Natural killer cell (primary cell): ENCODE measurements at regions not wholly inside any gene's neighbourhood (a gene's known extent, or its start where the extent isn't known, plus 50 kb on each side); places are given as distances from the start of the nearest gene placed in this dataset.

ENCODE experiments used
- ATAC-seq, 3 donors: fragments of 150-1000 bp in 2 of 3; fragments of 200-7000 bp in 1 of 3; cut with Tn5 transposase; 1 replicate in 1 of 3; 2 replicates in 2 of 3; pipeline ENCODE4 v1.10.0; 2021; ENCODE audit warnings: mild to moderate bottlenecking in 2 of 3, moderate library complexity in 2 of 3
- DNase-seq, 2 donors: peaks; one replicate each; pipeline versions ENCODE4 v3.0.0 to v3.0.0-alpha.2; 2013 to 2021; ENCODE audit warnings: mixed read lengths in 1 of 2
- H3K27ac ChIP-seq: one replicate; pipeline ENCODE4 v1.5.1; 2013; ENCODE audit warnings: mild to moderate bottlenecking, low read length
- H3K27me3 ChIP-seq: one replicate; pipeline ENCODE4 v1.6.1; 2013; ENCODE audit warnings: low read length; ENCODE audit not compliant: control insufficient read depth, insufficient read depth
- H3K36me3 ChIP-seq: one replicate; pipeline ENCODE4 v1.6.1; 2013; ENCODE audit warnings: low read length; ENCODE audit not compliant: control insufficient read depth, insufficient read depth
- H3K4me1 ChIP-seq: one replicate; pipeline ENCODE4 v1.6.1; 2013; ENCODE audit warnings: low read length; ENCODE audit not compliant: control insufficient read depth, insufficient read depth
- H3K4me3 ChIP-seq: one replicate; pipeline ENCODE4 v1.5.1; 2013; ENCODE audit warnings: low read length
- H3K9me3 ChIP-seq: one replicate; pipeline ENCODE4 v1.6.1; 2013; ENCODE audit warnings: low read length; ENCODE audit not compliant: control insufficient read depth, insufficient read depth
- H3K27ac Mint-ChIP-seq, 2 donors: one replicate each; pipeline ENCODE4 v1.8.0; 2022; ENCODE audit warnings: mild to moderate bottlenecking in 2 of 2, mixed read lengths in 2 of 2, moderate library complexity in 1 of 2
- H3K27me3 Mint-ChIP-seq, 2 donors: one replicate each; pipeline ENCODE4 v1.8.0; 2022; ENCODE audit warnings: low read depth in 2 of 2, mixed read lengths in 2 of 2
- H3K36me3 Mint-ChIP-seq: one replicate; pipeline ENCODE4 v1.8.0; 2022; ENCODE audit warnings: mixed read lengths
- H3K4me1 Mint-ChIP-seq, 2 donors: one replicate each; pipeline ENCODE4 v1.8.0; 2022; ENCODE audit warnings: mixed read lengths in 2 of 2
- H3K4me3 Mint-ChIP-seq: one replicate; pipeline ENCODE4 v1.8.0; 2022; ENCODE audit warnings: mild to moderate bottlenecking, moderate library complexity, mixed read lengths
- H3K9me3 Mint-ChIP-seq, 2 donors: one replicate each; pipeline ENCODE4 v1.8.0; 2022; ENCODE audit warnings: mixed read lengths in 2 of 2
- WGBS: methylation state at CpG from one replicate; pipeline ENCODE4 v1.1.7; 2013; ENCODE audit warnings: missing lambda C conversion rate; ENCODE audit not compliant: insufficient coverage; 5-methylcytosine and 5-hydroxymethylcytosine counted together
- intact Hi-C: fragments of 100-400 bp; cut with micrococcal nuclease; formaldehyde crosslinking; loops from one replicate; pipeline ENCODE4 v1.14.2; 2022
- TF ChIP-seq, protein P1 (sequence below): fragments of 200-600 bp; IDR thresholded peaks from one replicate; pipeline ENCODE4 v1.8.0; 2022; ENCODE audit warnings: antibody characterized with exemption

DNA sequence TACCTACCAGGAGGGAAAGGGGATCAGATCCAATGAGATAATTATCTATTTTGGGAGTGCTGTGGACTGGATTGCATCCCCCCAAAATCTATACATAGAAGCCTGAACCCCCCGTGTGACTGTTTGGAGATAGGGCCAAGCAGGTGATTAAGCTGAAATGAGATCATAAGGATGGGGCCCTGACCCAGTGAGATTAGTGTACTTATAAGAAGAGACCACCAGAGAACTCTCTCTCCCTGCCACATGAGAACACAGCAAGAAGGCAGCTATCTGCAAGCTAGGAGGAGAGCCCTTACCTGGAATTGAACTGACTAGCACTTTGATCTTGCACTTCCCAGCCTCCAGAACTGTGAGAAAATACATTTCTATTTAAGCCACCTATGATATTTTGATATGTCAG lies 132.2 kb upstream of the NOX3 start:
- Histone ChIP-seq H3K27me3 (no peaks in the 10 kb centered on the region), H3K27ac (no peak overlapping the region), H3K36me3 (no peaks in the 10 kb centered on the region), H3K4me1 (no peaks in the 10 kb centered on the region), H3K4me3 (no peak overlapping the region), H3K9me3 (no peaks in the 10 kb centered on the region)
- Mint-ChIP-seq H3K27me3 (peaks cover 0 to under 1% of the 10 kb centered on the region in 2 donors), H3K36me3 (no peaks in the 10 kb centered on the region), H3K9me3 (peaks cover 0 to 6% of the 10 kb centered on the region in 2 donors), H3K4me3 (no peak overlapping the region), H3K4me1 (no peaks in the 10 kb centered on the region), H3K27ac (no peak overlapping the region)
- DNase-seq (no peak), ATAC-seq (no peak)
- TF ChIP-seq, protein P1, sequence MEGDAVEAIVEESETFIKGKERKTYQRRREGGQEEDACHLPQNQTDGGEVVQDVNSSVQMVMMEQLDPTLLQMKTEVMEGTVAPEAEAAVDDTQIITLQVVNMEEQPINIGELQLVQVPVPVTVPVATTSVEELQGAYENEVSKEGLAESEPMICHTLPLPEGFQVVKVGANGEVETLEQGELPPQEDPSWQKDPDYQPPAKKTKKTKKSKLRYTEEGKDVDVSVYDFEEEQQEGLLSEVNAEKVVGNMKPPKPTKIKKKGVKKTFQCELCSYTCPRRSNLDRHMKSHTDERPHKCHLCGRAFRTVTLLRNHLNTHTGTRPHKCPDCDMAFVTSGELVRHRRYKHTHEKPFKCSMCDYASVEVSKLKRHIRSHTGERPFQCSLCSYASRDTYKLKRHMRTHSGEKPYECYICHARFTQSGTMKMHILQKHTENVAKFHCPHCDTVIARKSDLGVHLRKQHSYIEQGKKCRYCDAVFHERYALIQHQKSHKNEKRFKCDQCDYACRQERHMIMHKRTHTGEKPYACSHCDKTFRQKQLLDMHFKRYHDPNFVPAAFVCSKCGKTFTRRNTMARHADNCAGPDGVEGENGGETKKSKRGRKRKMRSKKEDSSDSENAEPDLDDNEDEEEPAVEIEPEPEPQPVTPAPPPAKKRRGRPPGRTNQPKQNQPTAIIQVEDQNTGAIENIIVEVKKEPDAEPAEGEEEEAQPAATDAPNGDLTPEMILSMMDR: no peak
- intact Hi-C loops: no loop called here
- WGBS: 100% methylated on average over 1 of the region's 1 CpG

DNA sequence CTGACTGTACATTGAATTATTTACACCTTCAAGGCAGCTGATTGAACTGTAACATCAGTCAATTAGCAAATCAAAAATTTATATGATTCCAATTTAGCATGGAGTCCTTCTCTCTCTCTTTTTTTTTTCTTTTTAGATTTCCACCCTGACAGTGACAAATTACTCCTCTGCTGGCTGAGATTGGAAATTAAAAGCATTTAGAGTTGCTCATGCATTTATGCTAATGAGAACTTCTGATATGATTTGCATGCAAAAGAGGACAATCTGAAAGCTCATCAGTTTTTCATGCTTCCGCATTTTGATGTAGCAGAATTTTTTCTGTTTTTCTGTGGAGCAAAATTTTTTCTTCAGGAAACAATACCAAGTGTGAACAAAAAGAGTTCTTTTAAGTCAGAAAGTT lies 130.5 kb upstream of the NOX3 start:
- H3K9me3 ChIP-seq: no peaks in the 10 kb centered on the region
- Mint-ChIP-seq H3K4me1 (no peaks in the 10 kb centered on the region), H3K27me3 (no peaks in the 10 kb centered on the region), H3K27ac (no peak overlapping the region), H3K4me3 (no peak overlapping the region), H3K36me3 (no peaks in the 10 kb centered on the region), H3K9me3 (peaks cover 0 to 6% of the 10 kb centered on the region in 2 donors)
- H3K4me1 ChIP-seq: no peaks in the 10 kb centered on the region
- TF ChIP-seq, protein P1: no peak
- H3K36me3 ChIP-seq: no peaks in the 10 kb centered on the region
- no peak overlapping the region for H3K27ac ChIP-seq
- intact Hi-C loops: no loop called here
- 70% methylated on average over 1 of the region's 1 CpG for WGBS
- no peak for DNase-seq
- ATAC-seq: no peak
- H3K4me3 ChIP-seq: no peak overlapping the region
- no peaks in the 10 kb centered on the region for H3K27me3 ChIP-seq

DNA sequence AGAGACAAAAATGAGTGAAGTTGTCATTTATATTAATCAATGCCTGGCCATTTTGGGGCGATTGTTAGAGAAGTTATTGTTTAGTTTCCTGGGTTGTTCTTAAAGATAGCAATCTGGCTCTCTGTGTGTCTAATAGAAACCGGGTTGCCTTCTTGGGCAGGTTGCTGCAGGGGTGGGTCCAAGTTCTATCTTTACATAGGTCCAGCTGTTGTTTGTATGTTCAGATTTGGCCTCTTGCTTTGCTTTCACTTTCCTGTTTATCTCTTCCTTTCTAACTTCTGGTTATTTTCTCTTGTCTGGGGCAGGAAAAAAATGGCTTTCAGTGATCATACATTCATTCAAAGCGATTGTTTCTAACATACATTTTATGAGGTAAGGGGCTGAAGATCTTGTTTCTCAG lies 128.4 kb upstream of the NOX3 start:
- Mint-ChIP-seq H3K4me1 (no peaks in the 10 kb centered on the region), H3K4me3 (no peak overlapping the region), H3K27ac (no peak overlapping the region), H3K27me3 (peaks cover 0 to 3% of the 10 kb centered on the region in 2 donors), H3K36me3 (no peaks in the 10 kb centered on the region), H3K9me3 (peaks cover 0 to 4% of the 10 kb centered on the region in 2 donors)
- Histone ChIP-seq H3K4me3 (no peak overlapping the region), H3K27ac (no peak overlapping the region), H3K4me1 (no peaks in the 10 kb centered on the region), H3K27me3 (no peaks in the 10 kb centered on the region), H3K9me3 (no peaks in the 10 kb centered on the region), H3K36me3 (no peaks in the 10 kb centered on the region)
- WGBS: 79% methylated on average over 3 of the region's 3 CpGs
- intact Hi-C loops: no loop called here
- DNase-seq (no peak), ATAC-seq (no peak)
- TF ChIP-seq, protein P1: no peak
